H9 (cell line): ENCODE measurements at regions not wholly inside any gene's neighbourhood (a gene's known extent, or its start where the extent isn't known, plus 50 kb on each side); places are given as distances from the start of the nearest gene placed in this dataset.

Experiments used
- DNase-seq: peaks from one replicate; pipeline ENCODE4 v3.0.0-alpha.2; 2017
- H2AFZ ChIP-seq: one replicate; pipeline ENCODE4 v1.6.1; 2013; ENCODE audit warnings: mild to moderate bottlenecking, low read length, control low read depth, moderate library complexity
- H2AK5ac ChIP-seq: 2 replicates; pipeline ENCODE4 v1.6.1; 2013; ENCODE audit warnings: low read length, control low read depth, mixed read lengths; ENCODE audit not compliant: insufficient read length
- H2BK120ac ChIP-seq: one replicate; pipeline ENCODE4 v1.6.1; 2013; ENCODE audit warnings: low read depth, mild to moderate bottlenecking, low read length, control low read depth, inconsistent platforms; ENCODE audit not compliant: poor library complexity, severe bottlenecking
- H2BK12ac ChIP-seq: 2 replicates; pipeline ENCODE4 v1.6.1; 2013; ENCODE audit warnings: low read length, control low read depth, mixed read lengths, low read depth; ENCODE audit not compliant: insufficient read length
- H2BK15ac ChIP-seq: 2 replicates; pipeline ENCODE4 v1.6.1; 2013; ENCODE audit warnings: low read depth, low read length, control low read depth
- H2BK20ac ChIP-seq: one replicate; pipeline ENCODE4 v1.6.1; 2013; ENCODE audit warnings: low read depth, mild to moderate bottlenecking, low read length, control low read depth, inconsistent platforms; ENCODE audit not compliant: poor library complexity, severe bottlenecking
- H2BK5ac ChIP-seq: 2 replicates; pipeline ENCODE4 v1.6.1; 2013; ENCODE audit warnings: low read length, control low read depth, mixed read lengths; ENCODE audit not compliant: insufficient read length
- H3K14ac ChIP-seq: 2 replicates; pipeline ENCODE4 v1.6.1; 2013; ENCODE audit warnings: low read length, control low read depth; ENCODE audit not compliant: insufficient read depth
- H3K18ac ChIP-seq: 2 replicates; pipeline ENCODE4 v1.6.1; 2013; ENCODE audit warnings: low read depth, mild to moderate bottlenecking, mixed read lengths, low read length, control low read depth; ENCODE audit not compliant: insufficient read length
- H3K23ac ChIP-seq: 2 replicates; pipeline ENCODE4 v1.6.1; 2013; ENCODE audit warnings: low read length, control low read depth, mixed read lengths, low read depth; ENCODE audit not compliant: insufficient read length
- H3K23me2 ChIP-seq: 2 replicates; pipeline ENCODE4 v1.6.1; 2013; ENCODE audit warnings: low read depth, mild to moderate bottlenecking, mixed read lengths, low read length, control low read depth; ENCODE audit not compliant: insufficient read length, poor library complexity, severe bottlenecking
- H3K27ac ChIP-seq: 2 replicates; pipeline ENCODE4 v1.5.1; 2013; ENCODE audit warnings: low read length, control low read depth, mixed read lengths, low read depth; ENCODE audit not compliant: insufficient read length
- H3K27me3 ChIP-seq: 2 replicates; pipeline ENCODE4 v1.6.1; 2013; ENCODE audit warnings: low read length, control low read depth, inconsistent platforms; ENCODE audit not compliant: insufficient read depth
- H3K4ac ChIP-seq: 2 replicates; pipeline ENCODE4 v1.6.1; 2013; ENCODE audit warnings: low read depth, mild to moderate bottlenecking, control low read depth, inconsistent platforms, low read length, moderate library complexity
- H3K4me1 ChIP-seq: 2 replicates; pipeline ENCODE4 v1.6.1; 2013; ENCODE audit warnings: low read length, control low read depth, inconsistent platforms; ENCODE audit not compliant: insufficient read depth
- H3K4me2 ChIP-seq: 2 replicates; pipeline ENCODE4 v1.6.1; 2013; ENCODE audit warnings: low read length, control low read depth, mixed read lengths; ENCODE audit not compliant: insufficient read length, insufficient read depth
- H3K56ac ChIP-seq: 2 replicates; pipeline ENCODE4 v1.6.1; 2013; ENCODE audit warnings: low read depth, mild to moderate bottlenecking, mixed read lengths, low read length, control low read depth; ENCODE audit not compliant: insufficient read length
- H3K79me1 ChIP-seq: 2 replicates; pipeline ENCODE4 v1.6.1; 2013; ENCODE audit warnings: low read depth, mild to moderate bottlenecking, moderate library complexity, low read length, control low read depth, inconsistent platforms; ENCODE audit not compliant: insufficient read depth, poor library complexity, severe bottlenecking
- H3K79me2 ChIP-seq: 2 replicates; pipeline ENCODE4 v1.6.1; 2013; ENCODE audit warnings: low read length, control low read depth, inconsistent platforms; ENCODE audit not compliant: insufficient read depth
- H3K9ac ChIP-seq: 2 replicates; pipeline ENCODE4 v1.6.1; 2013; ENCODE audit warnings: low read length, control low read depth, mixed read lengths; ENCODE audit not compliant: insufficient read length; ENCODE audit errors: extremely low read depth
- H3K9me3 ChIP-seq: one replicate; pipeline ENCODE4 v1.6.1; 2013; ENCODE audit warnings: low read depth, low read length, inconsistent platforms; ENCODE audit not compliant: control insufficient read depth
- H3T11ph ChIP-seq: one replicate; pipeline ENCODE4 v1.6.1; 2013; ENCODE audit warnings: mild to moderate bottlenecking, low read length, control low read depth, inconsistent platforms
- H4K20me1 ChIP-seq: one replicate; pipeline ENCODE4 v1.6.1; 2013; ENCODE audit not compliant: control insufficient read depth, insufficient read length, insufficient read depth
- H4K5ac ChIP-seq: 2 replicates; pipeline ENCODE4 v1.6.1; 2013; ENCODE audit warnings: low read depth, mild to moderate bottlenecking, mixed read lengths, low read length, control low read depth; ENCODE audit not compliant: insufficient read length
- H4K8ac ChIP-seq: replicated peaks from 2 replicates; pipeline ENCODE4 v1.6.1; 2013; ENCODE audit warnings: low read length, control low read depth, mixed read lengths, low read depth; ENCODE audit not compliant: insufficient read length
- H4K91ac ChIP-seq: 2 replicates; pipeline ENCODE4 v1.6.1; 2013; ENCODE audit warnings: low read depth, mild to moderate bottlenecking, moderate library complexity, mixed read lengths, low read length, control low read depth; ENCODE audit not compliant: insufficient read length
- H3K27ac Mint-ChIP-seq, 3 experiments: 2 replicates in 2 of 3; 3 replicates in 1 of 3; pipeline ENCODE4 v1.8.0; 2020 to 2021; ENCODE audit warnings: mixed read lengths in 3 of 3, mild to moderate bottlenecking in 1 of 3, moderate library complexity in 1 of 3
- H3K27me3 Mint-ChIP-seq: 2 replicates; pipeline ENCODE4 v1.8.0; 2021; ENCODE audit warnings: low read depth, mild to moderate bottlenecking, moderate library complexity, mixed read lengths
- H3K36me3 Mint-ChIP-seq, 3 experiments: 2 replicates in 2 of 3; 3 replicates in 1 of 3; pipeline ENCODE4 v1.8.0; 2020 to 2021; ENCODE audit warnings: low read depth in 3 of 3, mixed read lengths in 3 of 3; ENCODE audit not compliant: insufficient read depth in 1 of 3
- H3K4me1 Mint-ChIP-seq, 2 experiments: 2 replicates each; pipeline ENCODE4 v1.8.0; 2020; ENCODE audit warnings: mixed read lengths in 2 of 2
- H3K4me3 Mint-ChIP-seq, 2 experiments: 2 replicates in 1 of 2; 3 replicates in 1 of 2; pipeline ENCODE4 v1.8.0; 2020 to 2021; ENCODE audit warnings: mild to moderate bottlenecking in 2 of 2, mixed read lengths in 2 of 2, moderate library complexity in 1 of 2
- H3K9me3 Mint-ChIP-seq, 2 experiments: 2 replicates in 1 of 2; 3 replicates in 1 of 2; pipeline ENCODE4 v1.8.0; 2020; ENCODE audit warnings: mild to moderate bottlenecking in 2 of 2, mixed read lengths in 2 of 2, moderate library complexity in 1 of 2
- CTCF ChIP-seq: fragments of 200-600 bp; sonication (generic); conservative IDR thresholded peaks from 3 replicates; pipeline ENCODE4 v1.8.0; 2021; ENCODE audit warnings: antibody characterized with exemption, mild to moderate bottlenecking
- WGBS: extraction: QIAGEN DNeasy Blood & Tissue Kit; methylation state at CpG from one replicate; pipeline ENCODE4 v1.1.7; 2013; ENCODE audit warnings: missing lambda C conversion rate, low lambda C conversion rate, mixed read lengths; ENCODE audit not compliant: insufficient read length; ENCODE audit errors: extremely low coverage; 5-methylcytosine and 5-hydroxymethylcytosine counted together

GRCh38 chr4:125727931-125728330 lies 413.2 kb downstream of the FAT4 start:
- no peaks in the 10 kb centered on the region for H4K20me1 ChIP-seq
- H3K27me3 Mint-ChIP-seq, result no peaks in the 10 kb centered on the region
- DNase-seq, result no peak
- H2BK120ac ChIP-seq, result no peak overlapping the region
- H3K27ac Mint-ChIP-seq, result 0 out of 7 replicates have a peak overlapping the region, but pooled peaks of 1 of the 3 experiments have one; percentile 28
- no CpG with 5 or more reads among the region's 2 CpGs for WGBS
- peak overlapping the region; percentile 26 for H2BK20ac ChIP-seq
- no peak overlapping the region for H2BK5ac ChIP-seq
- H3K79me2 ChIP-seq, result no peaks in the 10 kb centered on the region
- H4K5ac ChIP-seq, result no peak overlapping the region
- no peak overlapping the region for H3K4me3 Mint-ChIP-seq
- H3K9me3 ChIP-seq, result no peaks in the 10 kb centered on the region
- no peak overlapping the region for H3T11ph ChIP-seq
- no peak overlapping the region for H3K4ac ChIP-seq
- H3K9me3 Mint-ChIP-seq, result no peaks in the 10 kb centered on the region; a peak in 1 of 5 replicates
- H3K36me3 Mint-ChIP-seq, result peaks cover 0 to 10% (median 4%) of the 10 kb centered on the region in 3 experiments; a peak in 3 of 7 replicates
- H4K8ac ChIP-seq, result no peak overlapping the region
- H2BK15ac ChIP-seq, result no peak overlapping the region
- H3K4me1 ChIP-seq, result peaks cover 9% of the 10 kb centered on the region
- H4K91ac ChIP-seq, result no peak overlapping the region
- H3K18ac ChIP-seq, result no peak overlapping the region
- no peak overlapping the region for H3K9ac ChIP-seq
- no peak overlapping the region for H2BK12ac ChIP-seq
- H3K4me1 Mint-ChIP-seq, result peaks cover 33 to 45% of the 10 kb centered on the region in 2 experiments
- no peak overlapping the region for H3K27ac ChIP-seq
- no peak overlapping the region for H2AK5ac ChIP-seq
- H3K23me2 ChIP-seq, result no peaks in the 10 kb centered on the region
- no peak overlapping the region for H3K56ac ChIP-seq
- no peak overlapping the region for H3K14ac ChIP-seq
- H3K4me2 ChIP-seq, result no peak overlapping the region
- H3K27me3 ChIP-seq, result no peaks in the 10 kb centered on the region
- H3K79me1 ChIP-seq, result no peaks in the 10 kb centered on the region
- H3K23ac ChIP-seq, result no peak overlapping the region
- no peak overlapping the region for H2AFZ ChIP-seq
- no peak for TF ChIP-seq CTCF
